ENCODE measurements at regions not wholly inside any gene's neighbourhood (a gene's known extent, or its start where the extent isn't known, plus 50 kb on each side); places are given as distances from the start of the nearest gene placed in this dataset.

- H3K27ac ChIP-seq: no peak overlapping the region
- DNase-seq (ENCODE audit: low read depth, low spot score): no peak
Observed at GRCh38 chr7:41835976-41836530, 133.2 kb upstream of the INHBA start.

- H3K27ac ChIP-seq: no peak overlapping the region
Observed at GRCh38 chr7:41834805-41835694, 132.2 kb upstream of the INHBA start.

GRCh38 chr7:41832941-41833340 lies 130.1 kb upstream of the INHBA start:
- DNase-seq (ENCODE audit: low read depth, low spot score): no peak
- H3K27ac ChIP-seq: no peak overlapping the region

More at GRCh38 chr7:41834805-41835694, 132.2 kb upstream of the INHBA start:
- no peak for DNase-seq (ENCODE audit: low read depth, low spot score)

- H3K27ac ChIP-seq: no peak overlapping the region
- DNase-seq (ENCODE audit: low read depth, low spot score): no peak
Observed at GRCh38 chr7:41830271-41830670, 127.4 kb upstream of the INHBA start.

- no peak for DNase-seq (ENCODE audit: low read depth, low spot score)
- no peak overlapping the region for H3K27ac ChIP-seq
Observed at GRCh38 chr7:41828911-41829310, 126.0 kb upstream of the INHBA start.

GRCh38 chr7:41826641-41827040 lies 123.8 kb upstream of the INHBA start:
- H3K27ac ChIP-seq: no peak overlapping the region
- DNase-seq (ENCODE audit: low read depth, low spot score): no peak

GRCh38 chr7:41825927-41826480 lies 123.1 kb upstream of the INHBA start:
- no peak for DNase-seq (ENCODE audit: low read depth, low spot score)
- no peak overlapping the region for H3K27ac ChIP-seq

- DNase-seq (ENCODE audit: low read depth, low spot score): no peak
- H3K27ac ChIP-seq: no peak overlapping the region
Observed at GRCh38 chr7:41824284-41824683, 121.4 kb upstream of the INHBA start.

- no peak for DNase-seq (ENCODE audit: low read depth, low spot score)
- H3K27ac ChIP-seq: no peak overlapping the region
Observed at GRCh38 chr7:41822259-41822817, 119.4 kb upstream of the INHBA start.

- DNase-seq (ENCODE audit: low read depth, low spot score): no peak
- no peak overlapping the region for H3K27ac ChIP-seq
Observed at GRCh38 chr7:41821521-41822213, 118.8 kb upstream of the INHBA start.

GRCh38 chr7:41820111-41820671 lies 117.3 kb upstream of the INHBA start:
- H3K27ac ChIP-seq: no peak overlapping the region
- DNase-seq (ENCODE audit: low read depth, low spot score): no peak

- DNase-seq (ENCODE audit: low read depth, low spot score): no peak
- no peak overlapping the region for H3K27ac ChIP-seq
Observed at GRCh38 chr7:41819645-41820044, 116.8 kb upstream of the INHBA start.

- DNase-seq (ENCODE audit: low read depth, low spot score): no peak
Observed at GRCh38 chr7:41818765-41819398, 116.0 kb upstream of the INHBA start.

GRCh38 chr7:41817386-41817785 lies 114.5 kb upstream of the INHBA start:
- DNase-seq (ENCODE audit: low read depth, low spot score): peak; percentile 29

More at GRCh38 chr7:41818765-41819398, 116.0 kb upstream of the INHBA start:
- H3K27ac ChIP-seq: no peak overlapping the region

GRCh38 chr7:41816111-41816510 lies 113.2 kb upstream of the INHBA start:
- no peak overlapping the region for H3K27ac ChIP-seq
- no peak for DNase-seq (ENCODE audit: low read depth, low spot score)

More at GRCh38 chr7:41817386-41817785, 114.5 kb upstream of the INHBA start:
- H3K27ac ChIP-seq: no peak overlapping the region

- no peak overlapping the region for H3K27ac ChIP-seq
- DNase-seq (ENCODE audit: low read depth, low spot score): no peak
Observed at GRCh38 chr7:41814888-41815287, 112.0 kb upstream of the INHBA start.

GRCh38 chr7:41813286-41813685 lies 110.4 kb upstream of the INHBA start:
- no peak for DNase-seq (ENCODE audit: low read depth, low spot score)
- no peak overlapping the region for H3K27ac ChIP-seq

GRCh38 chr7:41811941-41812340 lies 109.1 kb upstream of the INHBA start:
- no peak for DNase-seq (ENCODE audit: low read depth, low spot score)
- no peak overlapping the region for H3K27ac ChIP-seq

- no peak overlapping the region for H3K27ac ChIP-seq
- DNase-seq (ENCODE audit: low read depth, low spot score): no peak
Observed at GRCh38 chr7:41809940-41810576, 107.2 kb upstream of the INHBA start.

All from epithelial cell of prostate (primary cell).